ENCODE measurements at regions not wholly inside any gene's neighbourhood (a gene's known extent, or its start where the extent isn't known, plus 50 kb on each side); places are given as distances from the start of the nearest gene placed in this dataset.
A peak's percentile ranks its signal among the peaks of the same experiment; 100 is the strongest.
"Not testable (repeated sequence)": the region's sequence is repeated elsewhere in the genome, so short reads cannot be mapped to it uniquely, and the experiment has no call there.

DNA sequence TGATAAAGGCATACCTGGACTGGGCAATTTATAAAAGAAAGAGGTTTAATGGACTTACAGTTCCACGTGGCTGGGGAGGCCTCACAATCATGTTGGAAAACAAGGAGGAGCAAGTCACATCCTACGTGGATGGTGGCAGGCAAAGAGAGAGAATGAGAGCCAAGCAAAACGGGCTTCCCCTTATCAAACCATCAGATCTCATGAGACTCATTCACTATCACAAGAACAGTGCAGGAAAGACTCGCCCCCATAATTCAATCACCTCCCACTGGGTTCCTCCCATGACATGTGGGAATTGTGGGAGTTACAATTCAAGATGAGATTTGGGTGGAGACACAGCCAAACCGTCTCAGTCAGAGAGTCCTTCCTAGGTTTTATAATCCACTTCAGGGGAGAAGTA, 222.3 kb downstream of the ZNF674 start:
- H3K27ac ChIP-seq (ENCODE audit: insufficient read depth, low read depth, low read length); H3K4me2 ChIP-seq (ENCODE audit: insufficient read depth, low read length); H3K9me1 ChIP-seq (replicated peaks; ENCODE audit: control insufficient read depth, extremely low read depth, insufficient read depth, low read length); POLR2A ChIA-PET; H3K27me3 ChIP-seq (ENCODE audit: control insufficient read depth in 2 of 2, insufficient read depth in 2 of 2, low read length in 2 of 2); H3K79me2 ChIP-seq (ENCODE audit: control insufficient read depth, insufficient read depth, low read length); FAIRE-seq; CTCF ChIA-PET; H2AFZ ChIP-seq (ENCODE audit: low read depth, low read length); H3K9ac ChIP-seq (replicated peaks; ENCODE audit: extremely low read depth, insufficient read depth, low read length); H4K20me1 ChIP-seq (replicated peaks; ENCODE audit: control insufficient read depth, extremely low read depth, insufficient read depth, low read length); H3K36me3 ChIP-seq (ENCODE audit: control insufficient read depth in 2 of 2, extremely low read depth in 1 of 2, insufficient read depth in 2 of 2, low read length in 2 of 2); DNase-seq (ENCODE audit: low read depth, low spot score); H3K9me3 ChIP-seq (replicated peaks; ENCODE audit: control insufficient read depth, insufficient read depth, low read length); H3K4me3 ChIP-seq (replicated peaks in 1 of 3; ENCODE audit: insufficient read depth in 1 of 3, low read depth in 1 of 3, low read length in 3 of 3); intact Hi-C loops (cut with micrococcal nuclease); dilution Hi-C loops (cut with MboI; ENCODE audit: extremely low pct_ligation_motif_present, low sequenced_read_pairs); BruUV-seq (replicated peaks): not testable (repeated sequence)
- peaks cover 31% of the 10 kb centered on the region for H3K4me1 ChIP-seq (ENCODE audit: control insufficient read depth, extremely low read depth, insufficient read depth, low read length)

GRCh38 chrX:46321676-46322075, 223.5 kb downstream of the ZNF674 start:
- Histone ChIP-seq H3K27me3 (ENCODE audit: control insufficient read depth in 2 of 2, insufficient read depth in 2 of 2, low read length in 2 of 2) (no peaks in the 10 kb centered on the region), H3K36me3 (ENCODE audit: control insufficient read depth in 2 of 2, extremely low read depth in 1 of 2, insufficient read depth in 2 of 2, low read length in 2 of 2) (no peaks in the 10 kb centered on the region), H2AFZ (ENCODE audit: low read depth, low read length) (no peak overlapping the region), H3K9me3 (replicated peaks; ENCODE audit: control insufficient read depth, insufficient read depth, low read length) (no peaks in the 10 kb centered on the region), H3K27ac (ENCODE audit: insufficient read depth, low read depth, low read length) (no peak overlapping the region), H4K20me1 (replicated peaks; ENCODE audit: control insufficient read depth, extremely low read depth, insufficient read depth, low read length) (no peaks in the 10 kb centered on the region), H3K4me1 (ENCODE audit: control insufficient read depth, extremely low read depth, insufficient read depth, low read length) (peaks cover 29% of the 10 kb centered on the region), H3K4me2 (ENCODE audit: insufficient read depth, low read length) (no peak overlapping the region), H3K9me1 (replicated peaks; ENCODE audit: control insufficient read depth, extremely low read depth, insufficient read depth, low read length) (no peaks in the 10 kb centered on the region), H3K9ac (replicated peaks; ENCODE audit: extremely low read depth, insufficient read depth, low read length) (no peak overlapping the region), H3K79me2 (ENCODE audit: control insufficient read depth, insufficient read depth, low read length) (no peaks in the 10 kb centered on the region), H3K4me3 (replicated peaks in 1 of 3; ENCODE audit: insufficient read depth in 1 of 3, low read depth in 1 of 3, low read length in 3 of 3) (no peak overlapping the region)
- TF ChIP-seq MAX (IDR thresholded peaks at IDR 0.05; ENCODE audit: insufficient read depth, insufficient read length) (no peak), JUN (IDR thresholded peaks at IDR 0.05; ENCODE audit: borderline replicate concordance, insufficient read depth, insufficient read length, low read depth) (no peak), POLR2A (IDR thresholded peaks at IDR 0.05; ENCODE audit: low read depth, low read length) (no peak), GATA2 (IDR thresholded peaks at IDR 0.05; ENCODE audit: insufficient read depth, insufficient read length, low read depth, low read length) (no peak), MYC (IDR thresholded peaks at IDR 0.05; ENCODE audit: low read depth, low read length) (no peak), POLR2AphosphoS5 (IDR thresholded peaks at IDR 0.05; ENCODE audit: insufficient read depth, low read depth, low read length) (no peak), CTCF (IDR thresholded peaks at IDR 0.05; ENCODE audit: extremely low read depth in 1 of 2, insufficient read depth in 1 of 2, low read depth in 1 of 2, low read length in 2 of 2) (no peak), FOS (IDR thresholded peaks at IDR 0.05; ENCODE audit: borderline replicate concordance, insufficient read depth, low read length) (no peak), EZH2 (IDR thresholded peaks at IDR 0.05; ENCODE audit: borderline replicate concordance, low read depth, low read length, severe bottlenecking) (no peak)
- BruUV-seq (replicated peaks): no TSS peak
- DNase-seq (ENCODE audit: low read depth, low spot score): no peak
- ChIA-PET POLR2A (no interaction called here), CTCF (no interaction called here)
- intact Hi-C loops (cut with micrococcal nuclease) (no loop called here), dilution Hi-C loops (cut with MboI; ENCODE audit: extremely low pct_ligation_motif_present, low sequenced_read_pairs) (no loop called here)
- FAIRE-seq: peak; percentile 12
